ENCODE measurements at regions not wholly inside any gene's neighbourhood (a gene's known extent, or its start where the extent isn't known, plus 50 kb on each side); places are given as distances from the start of the nearest gene placed in this dataset.

- no peak for TF ChIP-seq REST (IDR thresholded peaks at IDR 0.05; ENCODE audit: borderline replicate concordance)
Measured at GRCh38 chr7:94266238-94266644, 128.5 kb upstream of the COL1A2 start (continued).

GRCh38 chr7:94270772-94271171, 123.9 kb upstream of the COL1A2 start:
- Histone ChIP-seq H3K4me2 (ENCODE audit: low read length) (no peak overlapping the region), H3K79me2 (replicated peaks; ENCODE audit: insufficient read depth, low read length) (no peaks in the 10 kb centered on the region), H3K27me3 (ENCODE audit: insufficient read depth, low read depth, low read length) (no peaks in the 10 kb centered on the region), H3K9ac (ENCODE audit: low read length) (no peak overlapping the region), H3K4me3 (ENCODE audit: low read length) (no peak overlapping the region), H3K27ac (ENCODE audit: low read length) (no peak overlapping the region), H2AFZ (ENCODE audit: low read depth, low read length) (no peak overlapping the region), H3K9me3 (ENCODE audit: low read length) (no peaks in the 10 kb centered on the region), H3K36me3 (ENCODE audit: insufficient read depth, low read length) (no peaks in the 10 kb centered on the region), H3K9me2 (ENCODE audit: insufficient read depth, low read length) (no peaks in the 10 kb centered on the region), H3F3A (ENCODE audit: insufficient read depth, low read length, poor library complexity, severe bottlenecking) (no peaks in the 10 kb centered on the region), H4K20me1 (ENCODE audit: insufficient read depth) (no peaks in the 10 kb centered on the region)
- no peak for TF ChIP-seq TAF1 (IDR thresholded peaks at IDR 0.05; ENCODE audit: low read depth)

GRCh38 chr7:94272821-94273583, 121.7 kb upstream of the COL1A2 start:
- Histone ChIP-seq H3K9me2 (ENCODE audit: insufficient read depth, low read length) (no peaks in the 10 kb centered on the region), H3K27me3 (ENCODE audit: insufficient read depth, low read depth, low read length) (no peaks in the 10 kb centered on the region), H3K27ac (ENCODE audit: low read length) (no peak overlapping the region), H3K9me3 (ENCODE audit: low read length) (no peaks in the 10 kb centered on the region), H3K9ac (ENCODE audit: low read length) (no peak overlapping the region), H3K4me2 (ENCODE audit: low read length) (no peak overlapping the region), H3K4me3 (ENCODE audit: low read length) (no peak overlapping the region), H4K20me1 (ENCODE audit: insufficient read depth) (no peaks in the 10 kb centered on the region), H2AFZ (ENCODE audit: low read depth, low read length) (no peak overlapping the region), H3K36me3 (ENCODE audit: insufficient read depth, low read length) (no peaks in the 10 kb centered on the region), H3F3A (ENCODE audit: insufficient read depth, low read length, poor library complexity, severe bottlenecking) (no peaks in the 10 kb centered on the region), H3K79me2 (replicated peaks; ENCODE audit: insufficient read depth, low read length) (no peaks in the 10 kb centered on the region)
- TF ChIP-seq POLR2AphosphoS5 (IDR thresholded peaks at IDR 0.05) (no peak), MXI1 (conservative IDR thresholded peaks at IDR 0.05; ENCODE audit: poor library complexity, severe bottlenecking) (no peak), EZH2 (IDR thresholded peaks at IDR 0.05; ENCODE audit: borderline replicate concordance, insufficient read depth, low read length, poor library complexity, severe bottlenecking) (no peak), TAF1 (IDR thresholded peaks at IDR 0.05; ENCODE audit: low read depth) (no peak)

- Histone ChIP-seq H3K9me3 (ENCODE audit: low read length) (no peaks in the 10 kb centered on the region), H3K27ac (ENCODE audit: low read length) (no peak overlapping the region), H3K36me3 (ENCODE audit: insufficient read depth, low read length) (no peaks in the 10 kb centered on the region), H3K27me3 (ENCODE audit: insufficient read depth, low read depth, low read length) (no peaks in the 10 kb centered on the region), H3K9ac (ENCODE audit: low read length) (no peak overlapping the region), H3K9me2 (ENCODE audit: insufficient read depth, low read length) (no peaks in the 10 kb centered on the region), H2AFZ (ENCODE audit: low read depth, low read length) (no peak overlapping the region), H3K4me3 (ENCODE audit: low read length) (no peak overlapping the region), H4K20me1 (ENCODE audit: insufficient read depth) (no peaks in the 10 kb centered on the region), H3K4me2 (ENCODE audit: low read length) (no peak overlapping the region), H3F3A (ENCODE audit: insufficient read depth, low read length, poor library complexity, severe bottlenecking) (no peaks in the 10 kb centered on the region), H3K79me2 (replicated peaks; ENCODE audit: insufficient read depth, low read length) (no peaks in the 10 kb centered on the region)
- TF ChIP-seq CTCF (IDR thresholded peaks at IDR 0.05; ENCODE audit: poor library complexity, severe bottlenecking) (no peak), TAF1 (IDR thresholded peaks at IDR 0.05; ENCODE audit: low read depth) (no peak)
Measured at GRCh38 chr7:94274828-94275227, 119.9 kb upstream of the COL1A2 start.
